Ishikawa (cell line): ENCODE measurements at regions not wholly inside any gene's neighbourhood (a gene's known extent, or its start where the extent isn't known, plus 50 kb on each side); places are given as distances from the start of the nearest gene placed in this dataset.

Source experiments
- CEBPB ChIP-seq: IDR thresholded peaks from 2 replicates; pipeline ENCODE4 v1.6.1; 2012
- EP300 ChIP-seq: IDR thresholded peaks from 2 replicates; pipeline ENCODE4 v1.6.1; 2012; ENCODE audit warnings: borderline replicate concordance
- REST ChIP-seq: IDR thresholded peaks from 2 replicates; pipeline ENCODE4 v1.6.1; 2012; ENCODE audit warnings: low read depth, mild to moderate bottlenecking
- TAF1 ChIP-seq: IDR thresholded peaks from 2 replicates; pipeline ENCODE4 v1.6.1; 2012; ENCODE audit warnings: low read depth, mild to moderate bottlenecking
- ZBTB7A ChIP-seq: IDR thresholded peaks from 2 replicates; pipeline ENCODE4 v1.6.1; 2012; ENCODE audit warnings: low read depth
- TF ChIP-seq, protein P1 (sequence below): IDR thresholded peaks from 2 replicates; pipeline ENCODE4 v1.6.1; 2012

DNA sequence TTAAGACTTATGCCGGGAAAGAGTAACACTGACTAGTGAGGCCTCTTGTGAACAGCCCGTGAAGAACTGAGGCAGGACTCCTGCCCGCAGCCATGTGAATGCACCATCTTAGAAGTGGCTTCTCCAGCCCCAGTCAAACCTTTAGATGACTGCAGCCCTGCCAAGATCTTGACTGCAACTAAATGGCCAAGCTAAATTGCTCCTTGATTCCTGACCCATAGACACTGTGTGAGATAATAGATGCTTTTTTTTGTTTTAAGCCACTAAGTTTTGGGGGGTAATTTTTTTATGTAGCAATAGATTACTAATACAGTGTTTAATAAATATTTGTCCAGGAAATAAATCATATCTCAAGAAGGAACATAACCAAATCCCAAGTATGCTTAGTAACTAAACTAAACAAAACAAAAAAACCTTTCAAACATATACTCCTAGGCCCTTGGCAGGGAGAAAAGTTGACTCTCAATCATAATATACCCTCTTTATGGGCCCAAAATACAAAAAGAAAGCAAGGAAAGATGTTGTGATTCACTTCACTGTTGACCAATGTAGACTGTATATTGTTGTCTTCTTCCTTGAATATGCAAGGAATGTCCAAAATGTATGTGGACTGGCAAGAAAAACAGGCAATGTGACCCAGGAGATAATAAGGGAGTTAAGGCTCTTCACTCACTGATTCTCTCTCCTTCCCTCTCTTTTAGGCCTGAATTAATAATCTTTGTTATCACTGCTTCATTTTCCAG is 79.7 kb upstream of the ZNF366 start:
- TF ChIP-seq REST: no peak
- TF ChIP-seq EP300: no peak
- no peak for TF ChIP-seq CEBPB
- TF ChIP-seq, protein P1, sequence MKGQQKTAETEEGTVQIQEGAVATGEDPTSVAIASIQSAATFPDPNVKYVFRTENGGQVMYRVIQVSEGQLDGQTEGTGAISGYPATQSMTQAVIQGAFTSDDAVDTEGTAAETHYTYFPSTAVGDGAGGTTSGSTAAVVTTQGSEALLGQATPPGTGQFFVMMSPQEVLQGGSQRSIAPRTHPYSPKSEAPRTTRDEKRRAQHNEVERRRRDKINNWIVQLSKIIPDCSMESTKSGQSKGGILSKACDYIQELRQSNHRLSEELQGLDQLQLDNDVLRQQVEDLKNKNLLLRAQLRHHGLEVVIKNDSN: no peak
- TF ChIP-seq TAF1: no peak
- no peak for TF ChIP-seq ZBTB7A
